A549 (cell line): ENCODE measurements at regions not wholly inside any gene's neighbourhood (a gene's known extent, or its start where the extent isn't known, plus 50 kb on each side); places are given as distances from the start of the nearest gene placed in this dataset.

Experiments used
- ATAC-seq, 2 experiments: fragments of 200-7000 bp in 1 of 2; fragments of >200 bp in 1 of 2; cut with Nextera tagmentation in 1 of 2; cut with Tn5 transposase in 1 of 2; 3 replicates each; pipeline versions ENCODE4 v1.8.0 to v1.9.1; 2018 to 2020; ENCODE audit warnings: mild to moderate bottlenecking in 1 of 2, moderate library complexity in 1 of 2
- CTCF ChIA-PET: fragments of 300-600 bp; sonication (Branson Sonifier 250); formaldehyde crosslinking; extraction: SDS; loops from one replicate; lab custom pipeline; 2021; ENCODE audit warnings: antibody characterized with exemption, inconsistent platforms; lab: Yijun Ruan, JAX
- POLR2A ChIA-PET: fragments of 350-600 bp; formaldehyde crosslinking; extraction: SDS; loops from one replicate; lab custom pipeline; 2021; ENCODE audit warnings: antibody characterized with exemption, inconsistent platforms; lab: Yijun Ruan, JAX
- DNase-seq, 2 experiments: peaks; one replicate each; pipeline versions ENCODE4 v3.0.0 to v3.0.0-alpha.2; 2011 to 2016; ENCODE audit warnings: low read depth in 1 of 2, low spot score in 1 of 2
- FAIRE-seq: peaks from 2 replicates; lab custom pipeline; 2011; peaks lifted over from hg19 to GRCh38; lab: Jason Lieb, UNC
- H3K27ac ChIP-seq, 2 experiments: fragments of >200 bp; sonication (Bioruptor Twin); formaldehyde crosslinking; 3 replicates each; pipeline ENCODE4 v1.5.1; 2016 to 2017
- H3K4me1 ChIP-seq: fragments of >200 bp; sonication (Bioruptor Twin); formaldehyde crosslinking; 3 replicates; pipeline ENCODE4 v1.6.1; 2016
- H3K4me2 ChIP-seq: fragments of >200 bp; sonication (Bioruptor Twin); formaldehyde crosslinking; 3 replicates; pipeline ENCODE4 v1.6.1; 2016
- H3K4me3 ChIP-seq: fragments of >200 bp; sonication (Bioruptor Twin); formaldehyde crosslinking; 3 replicates; pipeline ENCODE4 v1.5.1; 2016
- H3K9me3 ChIP-seq: fragments of >200 bp; sonication (Bioruptor Twin); formaldehyde crosslinking; 3 replicates; pipeline ENCODE4 v1.6.1; 2016
- CBX2 ChIP-seq: fragments of 200-600 bp; sonication (generic); IDR thresholded peaks from 2 replicates; pipeline ENCODE4 v1.6.1; 2016; ENCODE audit warnings: low read depth, mild to moderate bottlenecking, borderline replicate concordance
- CHD4 ChIP-seq: fragments of 200-600 bp; sonication (generic); IDR thresholded peaks from 2 replicates; pipeline ENCODE4 v1.6.1; 2016; ENCODE audit warnings: antibody characterized with exemption, mild to moderate bottlenecking, borderline replicate concordance
- FOSB ChIP-seq: fragments of 250-450 bp; sonication (Bioruptor Pico); IDR thresholded peaks from 2 replicates; pipeline ENCODE4 v1.5.0; 2020; ENCODE audit warnings: mild to moderate bottlenecking, moderate library complexity
- FOSL2 ChIP-seq, 2 experiments: fragments of 450-650 bp in 1 of 2; fragments of >200 bp in 1 of 2; sonication (Bioruptor Twin) in 1 of 2; formaldehyde crosslinking; IDR thresholded peaks; 2 replicates each; pipeline versions ENCODE4 v1.5.0 to v1.6.1; 2016 to 2020; ENCODE audit warnings: mild to moderate bottlenecking in 1 of 2, moderate library complexity in 1 of 2
- HOXA7 ChIP-seq: fragments of 250-450 bp; sonication (Bioruptor Pico); IDR thresholded peaks from 2 replicates; pipeline ENCODE4 v1.5.0; 2020; ENCODE audit warnings: mild to moderate bottlenecking, moderate library complexity
- HOXB5 ChIP-seq: fragments of 250-450 bp; sonication (Bioruptor Pico); IDR thresholded peaks from 2 replicates; pipeline ENCODE4 v1.5.0; 2020; ENCODE audit warnings: mild to moderate bottlenecking, moderate library complexity
- JUN ChIP-seq, 2 experiments: fragments of >200 bp; sonication (Bioruptor Twin); formaldehyde crosslinking; IDR thresholded peaks; 2 replicates in 1 of 2; 3 replicates in 1 of 2; pipeline ENCODE4 v1.6.1; 2016 to 2017
- JUNB ChIP-seq: fragments of >200 bp; sonication (Bioruptor Twin); formaldehyde crosslinking; IDR thresholded peaks from 2 replicates; pipeline ENCODE4 v1.6.1; 2016
- KDM5A ChIP-seq: fragments of 200-600 bp; sonication (generic); IDR thresholded peaks from 2 replicates; pipeline ENCODE4 v1.6.1; 2016; ENCODE audit warnings: antibody characterized with exemption, mild to moderate bottlenecking
- MAFK ChIP-seq: fragments of 450-650 bp; IDR thresholded peaks from 2 replicates; pipeline ENCODE4 v1.6.1; 2014; ENCODE audit not compliant: partially characterized antibody
- NPAS2 ChIP-seq: fragments of 250-450 bp; sonication (Bioruptor Pico); IDR thresholded peaks from 2 replicates; pipeline ENCODE4 v1.8.0; 2022; ENCODE audit warnings: mild to moderate bottlenecking, moderate library complexity, borderline replicate concordance
- POLR2A ChIP-seq: IDR thresholded peaks from 2 replicates; pipeline ENCODE4 v1.6.1; 2012; ENCODE audit warnings: mild to moderate bottlenecking, low read length
- RFX5 ChIP-seq: fragments of 450-650 bp; IDR thresholded peaks from 2 replicates; pipeline ENCODE4 v1.7.1; 2014; ENCODE audit warnings: antibody characterized with exemption, mild to moderate bottlenecking, moderate library complexity
- SMC3 ChIP-seq: fragments of >200 bp; sonication (Bioruptor Twin); formaldehyde crosslinking; IDR thresholded peaks from 3 replicates; pipeline ENCODE4 v1.6.1; 2018; ENCODE audit warnings: inconsistent platforms
- SREBF2 ChIP-seq: fragments of 450-650 bp; IDR thresholded peaks from 2 replicates; pipeline ENCODE4 v1.6.1; 2014; ENCODE audit warnings: mild to moderate bottlenecking, moderate library complexity
- TFCP2L1 ChIP-seq: fragments of 250-450 bp; sonication (Bioruptor Pico); IDR thresholded peaks from 2 replicates; pipeline ENCODE4 v1.5.0; 2021; ENCODE audit warnings: mild to moderate bottlenecking
- ZFP36 ChIP-seq: fragments of 450-650 bp; IDR thresholded peaks from 2 replicates; pipeline ENCODE4 v1.6.1; 2014; ENCODE audit warnings: borderline replicate concordance; ENCODE audit not compliant: partially characterized antibody
- WGBS: methylation state at CpG from one replicate; pipeline ENCODE4 v1.1.6; 2017; ENCODE audit errors: missing lambda C conversion rate; 5-methylcytosine and 5-hydroxymethylcytosine counted together
- TF ChIP-seq, protein P1 (sequence below): fragments of >200 bp; sonication (Bioruptor Twin); formaldehyde crosslinking; IDR thresholded peaks from 3 replicates; pipeline ENCODE4 v1.5.1; 2016
- TF ChIP-seq, protein P2 (sequence below): IDR thresholded peaks from 2 replicates; pipeline ENCODE4 v1.6.1; 2012; ENCODE audit warnings: low read depth, borderline replicate concordance
- TF ChIP-seq, protein P3 (sequence below): IDR thresholded peaks from 2 replicates; pipeline ENCODE4 v1.6.1; 2012
- TF ChIP-seq, protein P4 (sequence below): fragments of >200 bp; sonication (Bioruptor Twin); formaldehyde crosslinking; IDR thresholded peaks from 2 replicates; pipeline ENCODE4 v1.6.1; 2016
- TF ChIP-seq, protein P5 (sequence below): fragments of 450-650 bp; IDR thresholded peaks from 2 replicates; pipeline ENCODE4 v1.6.1; 2014; ENCODE audit warnings: antibody characterized with exemption
- TF ChIP-seq, protein P6 (sequence below): fragments of 250-450 bp; sonication (Bioruptor Pico); IDR thresholded peaks from 2 replicates; pipeline ENCODE4 v1.5.0; 2021; ENCODE audit warnings: mild to moderate bottlenecking, moderate library complexity, borderline replicate concordance

DNA sequence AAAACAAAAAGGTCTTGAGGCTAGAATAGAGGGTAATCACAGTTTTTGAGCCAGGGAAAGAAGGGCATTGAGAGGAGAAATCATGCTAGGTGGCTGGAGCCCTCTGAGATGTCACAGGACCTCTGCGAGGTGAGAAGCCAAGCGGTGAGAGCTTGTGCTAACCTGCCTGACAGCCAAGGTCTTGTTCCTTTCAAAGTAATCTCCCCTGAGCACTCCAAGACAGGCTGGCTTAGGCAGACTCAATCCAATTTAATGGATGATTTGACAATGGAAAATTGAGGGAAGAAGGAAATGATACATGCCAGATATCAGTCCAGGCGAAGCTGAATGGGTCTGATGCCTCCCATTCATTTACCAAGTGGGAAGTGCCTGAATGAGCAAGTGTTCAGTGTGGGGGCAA lies 311.9 kb upstream of the PTBP2 start:
- WGBS = 66% methylated on average over 3 of the region's 3 CpGs
- no peak overlapping the region for H3K4me3 ChIP-seq
- DNase-seq = no peak
- H3K9me3 ChIP-seq = no peaks in the 10 kb centered on the region
- no peak for ATAC-seq
- no peak overlapping the region for H3K27ac ChIP-seq
- no peak for FAIRE-seq
- ChIA-PET CTCF (no interaction called here), POLR2A (no interaction called here)
- H3K4me1 ChIP-seq = no peaks in the 10 kb centered on the region
- no peak overlapping the region for H3K4me2 ChIP-seq
- no peak for TF ChIP-seq SMC3
- TF ChIP-seq SREBF2 = no peak
- TF ChIP-seq, protein P1, sequence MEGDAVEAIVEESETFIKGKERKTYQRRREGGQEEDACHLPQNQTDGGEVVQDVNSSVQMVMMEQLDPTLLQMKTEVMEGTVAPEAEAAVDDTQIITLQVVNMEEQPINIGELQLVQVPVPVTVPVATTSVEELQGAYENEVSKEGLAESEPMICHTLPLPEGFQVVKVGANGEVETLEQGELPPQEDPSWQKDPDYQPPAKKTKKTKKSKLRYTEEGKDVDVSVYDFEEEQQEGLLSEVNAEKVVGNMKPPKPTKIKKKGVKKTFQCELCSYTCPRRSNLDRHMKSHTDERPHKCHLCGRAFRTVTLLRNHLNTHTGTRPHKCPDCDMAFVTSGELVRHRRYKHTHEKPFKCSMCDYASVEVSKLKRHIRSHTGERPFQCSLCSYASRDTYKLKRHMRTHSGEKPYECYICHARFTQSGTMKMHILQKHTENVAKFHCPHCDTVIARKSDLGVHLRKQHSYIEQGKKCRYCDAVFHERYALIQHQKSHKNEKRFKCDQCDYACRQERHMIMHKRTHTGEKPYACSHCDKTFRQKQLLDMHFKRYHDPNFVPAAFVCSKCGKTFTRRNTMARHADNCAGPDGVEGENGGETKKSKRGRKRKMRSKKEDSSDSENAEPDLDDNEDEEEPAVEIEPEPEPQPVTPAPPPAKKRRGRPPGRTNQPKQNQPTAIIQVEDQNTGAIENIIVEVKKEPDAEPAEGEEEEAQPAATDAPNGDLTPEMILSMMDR = no peak
- no peak for TF ChIP-seq HOXB5 (CRISPR knock-in tag)
- TF ChIP-seq, protein P2, sequence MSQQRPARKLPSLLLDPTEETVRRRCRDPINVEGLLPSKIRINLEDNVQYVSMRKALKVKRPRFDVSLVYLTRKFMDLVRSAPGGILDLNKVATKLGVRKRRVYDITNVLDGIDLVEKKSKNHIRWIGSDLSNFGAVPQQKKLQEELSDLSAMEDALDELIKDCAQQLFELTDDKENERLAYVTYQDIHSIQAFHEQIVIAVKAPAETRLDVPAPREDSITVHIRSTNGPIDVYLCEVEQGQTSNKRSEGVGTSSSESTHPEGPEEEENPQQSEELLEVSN = no peak
- TF ChIP-seq, protein P3, sequence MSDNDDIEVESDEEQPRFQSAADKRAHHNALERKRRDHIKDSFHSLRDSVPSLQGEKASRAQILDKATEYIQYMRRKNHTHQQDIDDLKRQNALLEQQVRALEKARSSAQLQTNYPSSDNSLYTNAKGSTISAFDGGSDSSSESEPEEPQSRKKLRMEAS = no peak
- no peak for TF ChIP-seq RFX5
- TF ChIP-seq KDM5A = no peak
- no peak for TF ChIP-seq CBX2
- no peak for TF ChIP-seq JUN (IDR thresholded peaks at IDR 0.05)
- TF ChIP-seq HOXA7 (CRISPR knock-in tag) = no peak
- TF ChIP-seq MAFK = no peak
- no peak for TF ChIP-seq ZFP36
- TF ChIP-seq CHD4 = no peak

DNA sequence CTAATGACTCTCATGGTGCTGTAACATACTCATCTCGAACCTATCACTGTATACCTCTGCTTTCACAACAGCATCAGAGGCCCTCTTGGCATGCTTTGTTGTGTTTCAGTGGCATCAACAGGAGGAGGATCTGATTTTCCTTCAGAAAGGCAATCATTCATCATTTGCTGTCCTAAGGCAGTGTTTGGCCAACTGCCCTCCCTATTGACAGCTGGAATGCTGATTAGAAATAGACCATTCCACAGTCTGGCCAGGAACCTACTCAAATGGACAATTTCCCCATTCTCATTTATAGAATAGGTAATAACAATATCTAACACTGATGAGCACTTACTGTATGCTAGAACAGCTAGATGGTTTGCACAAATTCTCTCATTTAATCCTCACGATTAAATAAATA lies 310.6 kb upstream of the PTBP2 start:
- H3K27ac ChIP-seq = no peak overlapping the region
- TF ChIP-seq NPAS2 (CRISPR knock-in tag) (no peak), TFCP2L1 (no peak), FOSB (CRISPR knock-in tag) (no peak), FOSL2 (IDR thresholded peaks at IDR 0.05) (no peak), FOSL2 (CRISPR knock-in tag; IDR thresholded peaks at IDR 0.05) (no peak)
- WGBS = 19% methylated on average over 2 of the region's 2 CpGs
- ChIA-PET POLR2A (no interaction called here), CTCF (no interaction called here)
- no peak overlapping the region for H3K4me3 ChIP-seq
- H3K4me1 ChIP-seq = no peaks in the 10 kb centered on the region
- H3K9me3 ChIP-seq = no peaks in the 10 kb centered on the region
- DNase-seq = no peak
- no peak for ATAC-seq
- no peak overlapping the region for H3K4me2 ChIP-seq
- no peak for FAIRE-seq

DNA sequence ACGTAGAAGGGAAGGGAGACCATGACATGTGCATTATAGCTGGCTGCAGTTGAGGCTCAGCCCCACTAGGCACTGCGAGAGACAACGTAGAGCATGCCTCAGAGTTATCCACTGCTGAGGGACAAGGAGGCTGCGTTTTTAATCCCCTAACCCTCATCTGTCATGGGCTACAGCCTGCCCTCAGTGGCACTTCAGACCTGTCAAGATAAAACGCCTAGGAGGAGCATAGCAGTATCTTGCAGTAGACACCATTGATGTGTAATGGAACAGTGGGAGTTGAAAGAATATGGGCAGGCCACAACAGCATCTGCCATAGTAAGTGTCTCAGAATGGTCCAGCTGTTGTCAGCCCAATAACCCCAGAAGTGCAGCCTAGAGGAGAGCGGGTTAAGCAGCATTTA lies 307.0 kb upstream of the PTBP2 start:
- Histone ChIP-seq H3K4me1 (no peaks in the 10 kb centered on the region), H3K27ac (no peak overlapping the region), H3K9me3 (no peaks in the 10 kb centered on the region), H3K4me3 (no peak overlapping the region), H3K4me2 (no peak overlapping the region)
- ATAC-seq (no peak), FAIRE-seq (no peak), DNase-seq (no peak)
- CTCF ChIA-PET = no interaction called here
- POLR2A ChIA-PET = no interaction called here
- TF ChIP-seq, protein P4, sequence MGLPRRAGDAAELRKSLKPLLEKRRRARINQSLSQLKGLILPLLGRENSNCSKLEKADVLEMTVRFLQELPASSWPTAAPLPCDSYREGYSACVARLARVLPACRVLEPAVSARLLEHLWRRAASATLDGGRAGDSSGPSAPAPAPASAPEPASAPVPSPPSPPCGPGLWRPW = no peak
- TF ChIP-seq, protein P5, sequence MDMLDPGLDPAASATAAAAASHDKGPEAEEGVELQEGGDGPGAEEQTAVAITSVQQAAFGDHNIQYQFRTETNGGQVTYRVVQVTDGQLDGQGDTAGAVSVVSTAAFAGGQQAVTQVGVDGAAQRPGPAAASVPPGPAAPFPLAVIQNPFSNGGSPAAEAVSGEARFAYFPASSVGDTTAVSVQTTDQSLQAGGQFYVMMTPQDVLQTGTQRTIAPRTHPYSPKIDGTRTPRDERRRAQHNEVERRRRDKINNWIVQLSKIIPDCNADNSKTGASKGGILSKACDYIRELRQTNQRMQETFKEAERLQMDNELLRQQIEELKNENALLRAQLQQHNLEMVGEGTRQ = no peak
- no peak for TF ChIP-seq JUNB
- TF ChIP-seq FOSL2 (IDR thresholded peaks at IDR 0.05) = no peak
- no peak for TF ChIP-seq FOSL2 (CRISPR knock-in tag; IDR thresholded peaks at IDR 0.05)
- no peak for TF ChIP-seq POLR2A
- TF ChIP-seq, protein P6, sequence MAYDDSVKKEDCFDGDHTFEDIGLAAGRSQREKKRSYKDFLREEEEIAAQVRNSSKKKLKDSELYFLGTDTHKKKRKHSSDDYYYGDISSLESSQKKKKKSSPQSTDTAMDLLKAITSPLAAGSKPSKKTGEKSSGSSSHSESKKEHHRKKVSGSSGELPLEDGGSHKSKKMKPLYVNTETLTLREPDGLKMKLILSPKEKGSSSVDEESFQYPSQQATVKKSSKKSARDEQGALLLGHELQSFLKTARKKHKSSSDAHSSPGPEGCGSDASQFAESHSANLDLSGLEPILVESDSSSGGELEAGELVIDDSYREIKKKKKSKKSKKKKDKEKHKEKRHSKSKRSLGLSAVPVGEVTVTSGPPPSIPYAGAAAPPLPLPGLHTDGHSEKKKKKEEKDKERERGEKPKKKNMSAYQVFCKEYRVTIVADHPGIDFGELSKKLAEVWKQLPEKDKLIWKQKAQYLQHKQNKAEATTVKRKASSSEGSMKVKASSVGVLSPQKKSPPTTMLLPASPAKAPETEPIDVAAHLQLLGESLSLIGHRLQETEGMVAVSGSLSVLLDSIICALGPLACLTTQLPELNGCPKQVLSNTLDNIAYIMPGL (CRISPR knock-in tag) = no peak
- TF ChIP-seq, protein P1 = no peak
- 36% methylated on average over 6 of the region's 6 CpGs for WGBS
